PC-9 (cell line): ENCODE measurements at regions not wholly inside any gene's neighbourhood (a gene's known extent, or its start where the extent isn't known, plus 50 kb on each side); places are given as distances from the start of the nearest gene placed in this dataset.

ENCODE experiments used
- BruUV-seq: library from RNA; stranded (reverse); fragments of 400-500 nt; replicated peaks from 2 replicates; lab custom pipeline; 2021; lab: Mats Ljungman, UMichigan
- CTCF ChIA-PET: fragments of 300-600 bp; sonication (Branson Sonifier 250); formaldehyde crosslinking; loops from one replicate; lab custom pipeline; 2022; ENCODE audit warnings: antibody characterized with exemption; lab: Charles Lee
- POLR2A ChIA-PET: fragments of 300-600 bp; sonication (Branson Sonifier 250); formaldehyde crosslinking; loops from one replicate; lab custom pipeline; 2022; ENCODE audit warnings: antibody characterized with exemption; ENCODE audit not compliant: unreplicated experiment; lab: Charles Lee
- DNase-seq, 2 experiments: peaks; one replicate each; pipeline versions ENCODE4 v3.0.0 to v3.0.0-alpha.2; 2015 to 2022; ENCODE audit warnings: mixed read lengths in 1 of 2
- H2AFZ ChIP-seq: fragments of 200-600 bp; sonication (generic); 2 replicates; pipeline ENCODE4 v1.8.1; 2017; ENCODE audit warnings: antibody characterized with exemption
- H3F3A ChIP-seq: fragments of 200-600 bp; sonication (generic); 2 replicates; pipeline ENCODE4 v1.8.1; 2017; ENCODE audit warnings: antibody characterized with exemption, mild to moderate bottlenecking, low read depth; ENCODE audit not compliant: insufficient read depth
- H3K27ac ChIP-seq: fragments of 200-600 bp; sonication (generic); 2 replicates; pipeline ENCODE4 v1.6.1; 2016; ENCODE audit warnings: mixed run types
- H3K27me3 ChIP-seq: fragments of 200-600 bp; sonication (generic); 2 replicates; pipeline ENCODE4 v1.6.1; 2016; ENCODE audit warnings: low read depth, mixed run types; ENCODE audit not compliant: insufficient read depth
- H3K36me3 ChIP-seq: fragments of 200-600 bp; sonication (generic); 2 replicates; pipeline ENCODE4 v1.6.1; 2016; ENCODE audit warnings: low read depth, mixed run types
- H3K4me1 ChIP-seq: fragments of 200-600 bp; sonication (generic); replicated peaks from 2 replicates; pipeline ENCODE4 v1.6.1; 2016; ENCODE audit warnings: mixed run types; ENCODE audit not compliant: insufficient read depth
- H3K4me2 ChIP-seq: fragments of 200-600 bp; sonication (generic); 2 replicates; pipeline ENCODE4 v1.6.1; 2017; ENCODE audit warnings: mixed run types
- H3K4me3 ChIP-seq: fragments of 200-600 bp; sonication (generic); 2 replicates; pipeline ENCODE4 v1.6.1; 2016; ENCODE audit warnings: mixed run types
- H3K79me2 ChIP-seq: fragments of 200-600 bp; sonication (generic); 2 replicates; pipeline ENCODE4 v1.6.1; 2017; ENCODE audit warnings: low read depth, mixed run types
- H3K9me2 ChIP-seq: fragments of 200-600 bp; sonication (generic); 2 replicates; pipeline ENCODE4 v1.8.1; 2017; ENCODE audit warnings: mild to moderate bottlenecking; ENCODE audit not compliant: insufficient read depth
- H3K9me3 ChIP-seq: fragments of 200-600 bp; sonication (generic); 2 replicates; pipeline ENCODE4 v1.8.1; 2016; ENCODE audit warnings: low read depth; ENCODE audit not compliant: insufficient read depth
- H4K20me1 ChIP-seq: fragments of 200-600 bp; sonication (generic); 2 replicates; pipeline ENCODE4 v1.8.1; 2017; ENCODE audit not compliant: insufficient read depth
- CTCF ChIP-seq: fragments of 200-600 bp; sonication (generic); conservative IDR thresholded peaks from 2 replicates; pipeline ENCODE4 v1.6.1; 2017; ENCODE audit warnings: mixed run types, antibody characterized with exemption, mild to moderate bottlenecking, moderate library complexity
- EZH2 ChIP-seq: fragments of 200-600 bp; sonication (generic); IDR thresholded peaks from 2 replicates; pipeline ENCODE4 v1.8.0; 2017; ENCODE audit warnings: antibody characterized with exemption, low read depth
- intact Hi-C: fragments of 100-400 bp; cut with micrococcal nuclease; formaldehyde crosslinking; loops from one replicate; pipeline ENCODE4 v1.10.0; 2022; ENCODE audit not compliant: unreplicated experiment

GRCh38 chrX:8971116-8971515 is 62.8 kb downstream of the FAM9B start:
- Histone ChIP-seq H2AFZ (no peak overlapping the region), H3K4me1 (no peaks in the 10 kb centered on the region), H3K4me3 (no peak overlapping the region), H3F3A (no peaks in the 10 kb centered on the region), H3K36me3 (no peaks in the 10 kb centered on the region), H3K27me3 (no peaks in the 10 kb centered on the region), H3K79me2 (no peaks in the 10 kb centered on the region), H3K27ac (no peak overlapping the region), H3K4me2 (no peak overlapping the region), H3K9me2 (no peaks in the 10 kb centered on the region), H4K20me1 (no peaks in the 10 kb centered on the region), H3K9me3 (no peaks in the 10 kb centered on the region)
- ChIA-PET POLR2A (no interaction called here), CTCF (interaction anchor here (0.6 kb wide), 1 partner anchor 737 kb away, joined by 3 read pairs; no protein-coding TSS in a partner anchor)
- TF ChIP-seq EZH2 (no peak), CTCF (peak; percentile 67)
- BruUV-seq = no TSS peak
- peak in 1 of 2 experiments; percentile 37 for DNase-seq
- intact Hi-C loops = loop anchor here (5.0 kb wide), 1 partner anchor 736 kb away; no protein-coding TSS in a partner anchor

GRCh38 chrX:8969378-8969777 is 64.5 kb downstream of the FAM9B start:
- Histone ChIP-seq H2AFZ (no peak overlapping the region), H3K9me2 (no peaks in the 10 kb centered on the region), H3K27me3 (no peaks in the 10 kb centered on the region), H3F3A (no peaks in the 10 kb centered on the region), H3K4me2 (no peak overlapping the region), H3K4me1 (no peaks in the 10 kb centered on the region), H3K79me2 (no peaks in the 10 kb centered on the region), H3K4me3 (no peak overlapping the region), H3K27ac (no peak overlapping the region), H3K9me3 (no peaks in the 10 kb centered on the region), H4K20me1 (no peaks in the 10 kb centered on the region), H3K36me3 (no peaks in the 10 kb centered on the region)
- no peak for TF ChIP-seq CTCF
- no peak for TF ChIP-seq EZH2
- DNase-seq = no peak
- ChIA-PET POLR2A (no interaction called here), CTCF (no interaction called here)
- BruUV-seq = no TSS peak
- intact Hi-C loops = no loop called here

- Histone ChIP-seq H3K4me3 (no peak overlapping the region), H3K9me2 (no peaks in the 10 kb centered on the region)
Measured at GRCh38 chrX:8967461-8967860, 66.5 kb downstream of the FAM9B start.

More at GRCh38 chrX:8967461-8967860, 66.5 kb downstream of the FAM9B start:
- ChIA-PET CTCF (no interaction called here), POLR2A (no interaction called here)
- no peaks in the 10 kb centered on the region for H3K9me3 ChIP-seq
- no peaks in the 10 kb centered on the region for H4K20me1 ChIP-seq
- H3K27me3 ChIP-seq = no peaks in the 10 kb centered on the region
- BruUV-seq = no TSS peak
- no peaks in the 10 kb centered on the region for H3K4me1 ChIP-seq
- no peaks in the 10 kb centered on the region for H3K79me2 ChIP-seq
- H3F3A ChIP-seq = no peaks in the 10 kb centered on the region
- H3K4me2 ChIP-seq = no peak overlapping the region
- intact Hi-C loops = no loop called here
- H3K36me3 ChIP-seq = no peaks in the 10 kb centered on the region
- TF ChIP-seq EZH2 (no peak), CTCF (no peak)
- no peak overlapping the region for H3K27ac ChIP-seq
- no peak overlapping the region for H2AFZ ChIP-seq
- DNase-seq = no peak
